ENCODE measurements at regions not wholly inside any gene's neighbourhood (a gene's known extent, or its start where the extent isn't known, plus 50 kb on each side); places are given as distances from the start of the nearest gene placed in this dataset.

- Histone ChIP-seq H3K79me2 (ENCODE audit: control insufficient read depth, insufficient read depth, low read length) (no peaks in the 10 kb centered on the region), H4K20me1 (replicated peaks; ENCODE audit: control insufficient read depth, insufficient read depth, low read length) (no peaks in the 10 kb centered on the region), H3K36me3 (ENCODE audit: control insufficient read depth, insufficient read depth, low read length) (no peaks in the 10 kb centered on the region), H3K9ac (ENCODE audit: insufficient read depth in 1 of 2, low read depth in 2 of 2, low read length in 2 of 2) (no peak overlapping the region), H3K4me2 (ENCODE audit: insufficient read depth, low read length) (no peak overlapping the region), H3K9me1 (ENCODE audit: control insufficient read depth, insufficient read depth, low read length) (no peaks in the 10 kb centered on the region), H3K4me1 (replicated peaks in 1 of 2; ENCODE audit: control insufficient read depth in 2 of 2, insufficient read depth in 2 of 2, low read length in 2 of 2) (no peaks in the 10 kb centered on the region), H3K27me3 (ENCODE audit: control insufficient read depth in 2 of 2, insufficient read depth in 2 of 2, low read length in 2 of 2) (peaks cover 0 to 11% of the 10 kb centered on the region in 2 experiments; a peak in 1 of 5 replicates), H2AFZ (ENCODE audit: low read depth, low read length) (no peak overlapping the region), H3K27ac (ENCODE audit: extremely low read depth, low read depth, low read length) (no peak overlapping the region), H3K4me3 (no peak overlapping the region), H3K9me3 (replicated peaks; ENCODE audit: control insufficient read depth, insufficient read depth, low read depth, low read length) (no peaks in the 10 kb centered on the region)
- in situ Hi-C loops (cut with MboI) (no loop called here), intact Hi-C loops (cut with micrococcal nuclease) (loop anchor here (10.0 kb wide), 1 partner anchor 152 kb away; no protein-coding TSS in a partner anchor)
- 0% methylated on average over 3 of the region's 3 CpGs for WGBS (ENCODE audit: insufficient coverage, low coverage, missing lambda C conversion rate)
- ATAC-seq (no peak), DNase-seq (ENCODE audit: extremely low read depth in 1 of 4, low spot score in 3 of 4) (no peak), FAIRE-seq (no peak)
- ChIA-PET POLR2A (no interaction called here), CTCF (ENCODE audit: low intra/inter-chr PET ratio) (no interaction called here)
- TF ChIP-seq ZNF780A (CRISPR knock-in tag; IDR thresholded peaks at IDR 0.05), result no peak
- no peak for TF ChIP-seq RBM39 (optimal IDR thresholded peaks at IDR 0.05; ENCODE audit: low read depth, low read length)
- TF ChIP-seq GMEB1 (CRISPR knock-in tag; IDR thresholded peaks at IDR 0.05), result no peak
- TF ChIP-seq ZNF175 (CRISPR knock-in tag; IDR thresholded peaks at IDR 0.05; ENCODE audit: low read depth), result no peak
- TF ChIP-seq FOXJ2 (tag; IDR thresholded peaks at IDR 0.05), result no peak
- TF ChIP-seq DNMT1 (IDR thresholded peaks at IDR 0.05), result no peak
- no peak for TF ChIP-seq BRF2 (IDR thresholded peaks at IDR 0.05; ENCODE audit: borderline replicate concordance, insufficient read depth, insufficient read length)
- TF ChIP-seq ARID3B (CRISPR knock-in tag; IDR thresholded peaks at IDR 0.05; ENCODE audit: borderline replicate concordance), result no peak
- TF ChIP-seq CHCHD3 (CRISPR knock-in tag; IDR thresholded peaks at IDR 0.05), result no peak
- no peak for TF ChIP-seq KAT7 (CRISPR knock-in tag; IDR thresholded peaks at IDR 0.05; ENCODE audit: borderline replicate concordance)
- TF ChIP-seq ESRRB (CRISPR knock-in tag; IDR thresholded peaks at IDR 0.05; ENCODE audit: borderline replicate concordance), result no peak
- TF ChIP-seq GTF2E2 (tag; IDR thresholded peaks at IDR 0.05), result no peak
- no peak for TF ChIP-seq ZNF140 (CRISPR knock-in tag; IDR thresholded peaks at IDR 0.05)
- no peak for TF ChIP-seq XRCC4 (IDR thresholded peaks at IDR 0.05; ENCODE audit: extremely low read depth, insufficient read depth, insufficient read length)
- no peak for TF ChIP-seq FUS (optimal IDR thresholded peaks at IDR 0.05; ENCODE audit: low read depth, low read length)
- no peak for TF ChIP-seq MLLT1 (IDR thresholded peaks at IDR 0.05)
- no TSS peak for BruUV-seq (replicated peaks)
These were observed 112.7 kb upstream of the UBL3 start for GRCh38 chr13:29963089-29963488.
